Fibroblast of skin of abdomen (primary cell): ENCODE measurements at regions not wholly inside any gene's neighbourhood (a gene's known extent, or its start where the extent isn't known, plus 50 kb on each side); places are given as distances from the start of the nearest gene placed in this dataset.
"Not testable (repeated sequence)": the region's sequence is repeated elsewhere in the genome, so short reads cannot be mapped to it uniquely, and the experiment has no call there.

ENCODE experiments used
- DNase-seq: peaks from one replicate; pipeline ENCODE4 v3.0.0-alpha.2; 2013

DNA sequence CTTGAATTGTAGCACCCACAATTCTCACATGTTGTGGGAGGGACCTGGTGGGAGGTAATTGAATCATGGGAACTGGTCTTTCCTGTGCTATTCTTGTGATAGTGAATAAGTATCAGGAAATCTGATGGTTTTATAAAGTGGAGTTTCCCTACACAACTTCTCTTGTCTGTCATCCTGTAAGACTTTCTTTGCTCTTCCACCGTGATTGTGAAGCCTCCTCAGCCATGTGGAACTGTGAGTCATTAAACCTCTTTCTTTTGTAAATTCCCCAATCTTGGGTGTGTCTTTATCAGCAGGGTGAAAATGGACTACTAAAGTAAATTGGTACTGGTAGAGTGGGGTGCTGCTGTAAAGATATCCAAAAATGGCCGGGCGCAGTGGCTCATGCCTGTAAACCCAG lies 215.6 kb downstream of the LIG4 start:
- DNase-seq, result no peak

DNA sequence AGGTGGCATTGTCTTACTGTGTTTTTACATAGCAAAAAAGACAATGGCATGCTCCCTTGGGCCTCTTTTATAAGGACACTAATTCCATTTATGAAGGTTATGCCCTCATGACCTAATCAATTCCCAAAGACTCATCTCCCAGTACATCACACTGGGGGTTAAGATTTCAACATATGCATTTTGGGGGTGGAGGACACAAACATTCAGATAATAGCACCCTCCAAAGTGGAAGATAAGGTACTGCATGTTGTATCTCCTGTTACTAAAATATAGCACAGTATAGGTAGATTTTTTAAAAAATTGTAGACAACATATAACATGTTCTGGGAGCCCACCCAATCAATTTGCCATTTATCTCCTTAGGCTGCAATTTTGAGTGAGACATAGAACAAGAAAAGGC lies 221.2 kb downstream of the LIG4 start:
- no peak for DNase-seq

- DNase-seq, result no peak
Measured at GRCh38 chr13:107993239-107993949, 221.9 kb downstream of the LIG4 start.

DNA sequence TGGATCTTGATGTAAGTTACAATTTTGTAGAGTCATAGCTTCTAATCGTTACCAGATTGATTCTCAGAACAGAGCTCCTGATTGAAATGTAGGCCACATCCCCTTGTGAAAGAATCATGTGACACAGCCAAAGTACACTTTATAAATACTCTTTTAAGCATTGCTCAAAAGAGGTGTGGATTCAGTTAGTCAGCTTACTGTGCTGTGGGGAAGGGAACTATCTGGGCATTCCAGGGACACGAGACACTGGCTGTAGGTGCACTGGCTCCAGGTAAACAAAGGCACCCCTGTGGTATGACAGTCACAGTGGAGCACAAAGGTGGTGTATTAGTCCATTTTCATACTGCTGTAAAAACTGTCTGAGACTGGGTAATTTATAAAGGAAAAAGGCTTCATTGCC lies 222.8 kb downstream of the LIG4 start:
- DNase-seq, result no peak

GRCh38 chr13:107977071-107977574 lies 238.2 kb downstream of the LIG4 start:
- no peak for DNase-seq

DNA sequence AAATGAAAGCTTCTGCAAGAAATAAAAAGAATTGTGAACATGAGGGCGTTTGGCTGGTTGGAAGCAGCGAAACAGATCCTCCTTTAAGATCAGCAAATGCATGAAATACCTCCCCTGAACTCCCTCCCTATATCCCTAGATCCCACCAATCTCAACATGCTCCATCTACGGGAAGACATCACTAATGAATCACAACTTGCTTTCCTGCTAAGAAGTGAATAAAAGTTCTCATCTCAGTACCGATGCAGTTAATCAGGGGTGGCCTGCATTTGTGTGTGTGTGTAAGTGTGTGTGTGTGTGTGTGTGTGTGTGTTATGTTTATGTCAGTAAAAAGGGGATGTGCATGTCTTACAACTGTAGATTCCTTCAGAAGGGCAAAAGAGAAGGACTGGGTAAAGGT lies 238.7 kb downstream of the LIG4 start:
- no peak for DNase-seq

DNA sequence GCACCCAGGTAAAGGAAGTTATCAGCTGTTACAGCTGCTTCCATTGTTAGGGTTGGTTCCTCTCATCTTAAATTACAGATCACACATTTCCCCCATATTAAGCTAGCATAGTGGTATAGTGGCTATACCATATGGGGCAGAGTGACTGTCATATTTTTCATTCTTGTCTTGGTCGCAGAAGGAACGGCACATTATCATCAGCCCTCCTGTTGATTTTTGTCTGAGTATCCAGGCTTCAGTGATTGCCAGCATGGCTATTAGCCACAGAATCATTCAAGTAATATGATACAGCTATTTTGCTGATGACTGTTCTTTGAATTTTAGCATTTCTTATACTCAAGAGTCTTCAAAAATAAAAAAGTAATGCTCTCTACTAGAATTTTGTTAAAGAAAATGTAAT lies 240.9 kb downstream of the LIG4 start:
- no peak for DNase-seq

DNA sequence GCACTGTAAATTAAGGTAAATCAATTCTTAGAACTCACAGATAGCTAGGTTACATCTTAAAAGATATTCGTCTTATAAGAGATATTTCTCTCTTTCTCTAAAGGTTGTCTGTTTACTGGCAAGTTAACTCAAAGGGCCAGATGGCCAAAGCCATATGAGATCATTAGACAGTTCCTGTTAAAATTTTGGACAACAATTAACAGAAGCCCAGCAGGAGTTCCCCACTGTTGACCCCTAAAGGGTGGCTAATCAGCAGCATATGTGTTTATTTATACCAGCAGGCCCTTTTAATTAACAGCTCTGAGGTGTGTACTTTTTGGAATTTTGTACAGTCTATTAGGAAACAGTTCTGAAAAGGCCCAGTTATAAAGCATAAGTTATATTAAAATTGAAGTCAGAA lies 245.8 kb downstream of the LIG4 start:
- DNase-seq, result no peak

- DNase-seq, result no peak
Measured at GRCh38 chr13:107968470-107968869, 246.9 kb downstream of the LIG4 start.

DNA sequence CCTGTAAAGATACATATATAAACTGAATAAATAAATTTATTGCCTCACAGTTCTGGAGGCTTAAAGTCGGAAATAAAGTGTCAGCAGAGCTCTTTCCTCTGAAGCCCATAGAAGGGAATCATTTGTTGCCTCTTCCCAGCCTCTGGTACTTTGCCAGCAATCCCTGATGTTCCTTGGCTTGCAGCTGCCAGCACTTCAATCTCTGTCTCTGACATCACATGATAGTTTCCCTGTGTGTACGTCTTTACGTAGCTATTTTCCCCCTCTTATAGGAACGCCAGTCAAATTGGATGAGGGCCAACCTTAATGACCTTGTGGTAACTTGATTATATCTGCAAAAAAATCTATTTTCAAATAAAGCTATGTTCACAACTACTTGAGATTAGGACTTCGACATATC lies 250.9 kb downstream of the LIG4 start:
- no peak for DNase-seq

DNA sequence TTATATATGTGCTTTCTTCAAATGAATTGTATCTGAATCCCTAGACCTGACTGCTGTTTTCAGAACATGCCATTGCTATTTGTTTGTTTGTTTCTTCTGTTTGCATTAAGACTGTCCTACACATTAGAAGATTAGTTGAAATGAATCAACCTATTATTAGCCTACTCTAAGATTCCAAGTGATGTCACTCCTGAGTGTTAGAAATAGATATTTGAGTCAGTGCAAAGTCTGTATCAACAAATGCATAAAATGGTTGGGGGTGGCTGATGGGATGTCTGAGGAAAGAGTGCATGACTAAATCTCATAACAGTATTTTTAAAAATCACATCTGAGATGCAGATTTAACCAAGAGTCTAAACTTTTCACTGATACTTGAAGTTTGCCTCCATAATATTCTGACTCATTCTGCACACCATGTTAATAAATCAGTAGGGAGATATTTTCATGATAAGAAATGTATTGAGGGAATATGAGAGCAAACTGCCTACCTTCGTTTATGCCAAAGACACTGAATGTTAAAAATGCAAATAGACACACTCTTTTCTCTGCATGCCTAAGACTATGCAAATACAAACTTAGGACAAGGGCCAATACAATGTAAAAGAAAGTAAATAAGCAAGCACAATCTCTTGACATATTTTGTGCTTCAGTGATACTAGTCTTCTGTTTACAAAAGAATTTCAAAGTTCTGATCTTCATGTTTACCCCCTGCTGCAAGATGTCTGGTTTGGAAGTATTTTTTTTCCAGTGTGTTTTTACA lies 253.3 kb downstream of the LIG4 start:
- DNase-seq, result no peak

DNA sequence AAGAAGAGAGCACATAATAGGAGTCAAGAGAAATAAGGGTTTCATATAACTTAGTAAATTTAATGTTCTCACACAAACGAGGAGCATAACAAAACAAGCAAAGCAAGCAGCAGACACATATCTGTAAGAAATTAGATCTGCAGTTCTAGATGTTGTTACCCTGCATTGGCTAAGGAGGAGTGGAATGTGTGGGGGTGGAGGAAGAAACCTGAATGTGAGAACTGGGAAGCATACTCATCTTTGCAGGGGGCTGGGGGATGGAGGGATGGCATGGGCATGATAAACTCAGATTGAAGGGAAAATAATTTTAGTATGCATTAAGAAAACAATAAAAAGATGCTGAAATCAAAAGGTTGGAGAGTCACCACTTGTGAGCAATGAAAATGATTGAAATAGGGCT lies 255.0 kb downstream of the LIG4 start:
- DNase-seq, result no peak

DNA sequence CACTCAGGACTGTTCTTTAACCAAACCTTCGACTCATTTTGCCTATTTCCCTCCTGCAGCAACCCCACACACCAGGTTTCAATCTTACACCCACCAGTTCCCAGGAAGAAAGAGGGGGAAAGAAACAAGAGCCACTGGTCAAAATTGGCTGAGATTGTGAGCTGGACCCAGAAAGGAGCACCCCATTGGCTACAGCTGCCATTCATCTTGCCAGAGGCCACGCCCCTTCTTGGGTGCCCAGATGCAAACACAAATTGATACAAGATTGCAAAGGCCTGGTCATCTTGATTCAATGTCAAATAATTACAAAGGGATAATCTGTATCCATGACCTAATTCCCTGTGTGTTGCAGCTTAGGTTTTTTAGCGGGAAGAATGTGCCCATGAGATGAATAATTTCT lies 258.4 kb downstream of the LIG4 start:
- no peak for DNase-seq

DNA sequence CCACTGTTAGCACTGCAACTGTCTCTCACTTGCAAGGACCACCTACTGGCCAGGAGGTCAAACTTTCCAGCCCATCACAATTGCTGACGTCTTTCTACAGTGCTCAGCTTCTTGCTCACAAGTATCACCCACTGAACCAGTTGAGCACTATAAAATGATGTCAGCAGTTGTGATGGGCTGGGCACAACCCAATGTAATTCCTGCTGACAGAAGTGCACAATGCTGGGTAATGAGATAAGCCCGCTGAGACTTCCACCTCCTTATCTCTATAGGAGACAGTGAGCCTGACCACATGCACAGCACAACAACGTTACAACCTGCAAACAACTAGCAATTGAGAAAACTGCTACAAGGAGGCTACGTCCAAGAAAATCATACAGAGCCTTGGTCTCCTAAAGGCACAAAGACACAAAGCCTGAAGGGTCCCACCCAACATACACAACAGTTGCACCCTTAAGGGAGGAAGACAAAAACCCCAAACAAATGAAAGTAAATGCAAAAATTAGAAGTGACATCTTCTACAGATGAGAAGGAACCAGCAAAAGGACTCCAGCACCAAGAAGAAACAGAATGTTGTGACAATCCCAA lies 273.2 kb downstream of the LIG4 start:
- DNase-seq, result no peak

DNA sequence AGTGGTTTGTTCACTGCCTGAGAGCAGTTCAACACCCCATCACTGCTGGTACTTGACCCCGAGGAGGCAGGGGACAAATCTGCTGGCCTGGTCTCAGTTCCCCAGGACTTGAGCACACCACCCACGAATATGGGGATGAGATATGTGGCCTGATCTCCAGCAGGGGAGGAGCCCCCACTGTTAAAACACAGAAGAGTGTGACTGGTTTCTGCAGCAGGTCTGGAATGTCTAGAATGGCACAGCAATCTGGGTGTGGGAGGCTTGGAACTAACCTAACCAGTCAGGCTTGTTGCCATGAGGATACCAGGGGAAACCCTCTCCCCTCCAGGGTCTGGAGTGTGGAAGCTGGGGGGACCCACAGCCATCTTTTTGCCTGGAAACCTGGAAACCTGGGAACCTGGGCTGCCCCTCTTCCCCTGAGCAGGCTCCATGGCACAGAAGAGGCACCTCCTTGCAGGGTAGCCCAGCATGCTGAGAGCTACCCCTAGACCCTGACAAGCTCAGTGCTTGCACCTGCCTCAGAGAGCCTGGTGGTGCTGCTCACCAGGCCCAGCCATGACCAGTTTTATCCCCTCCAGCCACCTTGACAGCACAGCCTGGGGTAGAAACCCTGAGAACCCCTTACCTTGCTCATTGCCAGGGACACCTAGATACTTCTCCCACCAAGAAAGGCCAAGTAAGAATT lies 273.8 kb downstream of the LIG4 start:
- no peak for DNase-seq

GRCh38 chr13:107937848-107938247 lies 277.5 kb downstream of the LIG4 start:
- no peak for DNase-seq

DNA sequence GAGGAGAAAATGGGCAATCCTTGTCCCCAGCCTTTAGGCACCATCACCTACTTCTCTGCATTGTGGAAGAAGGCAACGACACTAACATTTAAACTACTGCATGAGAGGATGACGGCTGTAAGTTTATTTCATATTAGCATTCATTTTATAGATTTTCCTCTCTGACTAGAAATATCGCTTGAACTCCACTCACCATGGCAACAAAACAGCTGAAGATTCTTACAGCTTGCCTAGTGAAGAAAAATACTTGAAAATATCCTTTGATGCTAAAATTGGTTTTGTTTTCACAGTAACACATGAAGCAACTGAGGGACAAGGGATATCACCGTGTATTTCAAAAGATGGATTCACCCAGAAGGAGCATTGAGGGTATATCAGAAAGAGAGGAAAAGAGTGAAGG lies 284.3 kb downstream of the LIG4 start:
- no peak for DNase-seq

GRCh38 chr13:107928762-107929161 lies 286.6 kb downstream of the LIG4 start:
- DNase-seq, result no peak

DNA sequence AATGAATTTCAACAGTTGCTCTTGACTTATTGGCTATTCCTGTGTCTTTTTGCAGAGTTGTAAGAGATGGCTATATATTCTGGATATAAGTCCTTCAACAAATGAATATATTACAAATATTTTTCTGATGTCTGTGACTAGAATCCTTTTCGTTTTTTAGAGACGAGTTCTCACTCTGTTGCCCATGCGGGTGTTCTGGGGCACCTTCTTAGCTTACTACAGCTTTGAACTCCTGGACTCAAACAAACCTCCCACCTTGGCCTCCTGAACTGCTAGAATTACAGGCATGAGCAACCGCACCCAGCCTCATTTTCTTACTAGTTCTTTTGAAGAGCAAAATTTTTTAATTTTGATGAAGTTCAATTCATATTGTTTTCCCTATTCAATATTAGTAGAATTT lies 287.8 kb downstream of the LIG4 start:
- no peak for DNase-seq

- not testable (repeated sequence) for DNase-seq
Measured at GRCh38 chr13:107926515-107926914, 288.8 kb downstream of the LIG4 start.

- DNase-seq, result not testable (repeated sequence)
Measured at GRCh38 chr13:107916902-107917301, 298.4 kb downstream of the LIG4 start.

GRCh38 chr13:107912745-107913144 lies 302.6 kb downstream of the LIG4 start:
- DNase-seq, result no peak
